ENCODE measurements at regions not wholly inside any gene's neighbourhood (a gene's known extent, or its start where the extent isn't known, plus 50 kb on each side); places are given as distances from the start of the nearest gene placed in this dataset.

GRCh38 chr2:120463996-120464395 lies 118.1 kb downstream of the INHBB start:
- Histone ChIP-seq H3K36me3 (no peaks in the 10 kb centered on the region), H3K4me3 (no peak overlapping the region), H3K9me3 (peaks cover 0 to 12% (median 0%) of the 10 kb centered on the region in 3 donors), H3K4me1 (peaks cover 0 to 11% (median 0%) of the 10 kb centered on the region in 3 donors), H3K27ac (no peak overlapping the region), H3K27me3 (peaks cover 14% of the 10 kb centered on the region)
- ATAC-seq: no peak
- WGBS, 2 donors (ENCODE audit: low coverage in 1 of 2): 0 to 33% methylated on average over 1 of the region's 1 CpG
- no peak for TF ChIP-seq CTCF (IDR thresholded peaks at IDR 0.05)
- no peak for TF ChIP-seq POLR2A (IDR thresholded peaks at IDR 0.05)
- no peak for TF ChIP-seq POLR2AphosphoS5 (IDR thresholded peaks at IDR 0.05)
- no peak for TF ChIP-seq EP300 (IDR thresholded peaks at IDR 0.05)

- peaks cover 0 to 7% (median 0%) of the 10 kb centered on the region in 3 donors for H3K9me3 ChIP-seq
- no CpG with 5 or more reads among the region's 12 CpGs for WGBS, 2 donors (ENCODE audit: low coverage in 1 of 2)
- H3K27me3 ChIP-seq: peaks cover 14% of the 10 kb centered on the region
- H3K36me3 ChIP-seq: no peaks in the 10 kb centered on the region
- no peak for ATAC-seq
- TF ChIP-seq CTCF (IDR thresholded peaks at IDR 0.05) (no peak), POLR2A (IDR thresholded peaks at IDR 0.05) (no peak), EP300 (IDR thresholded peaks at IDR 0.05) (no peak), POLR2AphosphoS5 (IDR thresholded peaks at IDR 0.05) (no peak)
- H3K27ac ChIP-seq: no peak overlapping the region
- H3K4me1 ChIP-seq: peaks cover 0 to 16% (median 0%) of the 10 kb centered on the region in 3 donors
- no peak overlapping the region for H3K4me3 ChIP-seq
These were observed 118.6 kb downstream of the INHBB start for GRCh38 chr2:120464448-120464931.

- ATAC-seq: no peak
- TF ChIP-seq POLR2AphosphoS5 (IDR thresholded peaks at IDR 0.05): no peak
- no peak for TF ChIP-seq CTCF (IDR thresholded peaks at IDR 0.05)
- TF ChIP-seq EP300 (IDR thresholded peaks at IDR 0.05): no peak
- no peak for TF ChIP-seq POLR2A (IDR thresholded peaks at IDR 0.05)
- H3K27ac ChIP-seq: no peak overlapping the region
- H3K36me3 ChIP-seq: no peaks in the 10 kb centered on the region
- H3K27me3 ChIP-seq: peaks cover 14% of the 10 kb centered on the region
- H3K4me1 ChIP-seq: peaks cover 0 to 23% (median 2%) of the 10 kb centered on the region in 3 donors
- peaks cover 0 to under 1% (median 0%) of the 10 kb centered on the region in 3 donors for H3K9me3 ChIP-seq
- 100% methylated on average over 1 of the region's 11 CpGs; no CpG with 5 or more reads in 1 of the 2 donors for WGBS, 2 donors (ENCODE audit: low coverage in 1 of 2)
- no peak overlapping the region for H3K4me3 ChIP-seq
These were observed 119.2 kb downstream of the INHBB start for GRCh38 chr2:120465012-120465700.

- Histone ChIP-seq H3K27ac (no peak overlapping the region), H3K9me3 (no peaks in the 10 kb centered on the region), H3K4me1 (peaks cover 0 to 28% (median 6%) of the 10 kb centered on the region in 3 donors), H3K4me3 (no peak overlapping the region), H3K27me3 (peaks cover 14% of the 10 kb centered on the region), H3K36me3 (no peaks in the 10 kb centered on the region)
- 56 to 77% methylated on average over 1 to 3 of the region's 6 CpGs for WGBS, 2 donors (ENCODE audit: low coverage in 1 of 2)
- no peak for TF ChIP-seq POLR2A (IDR thresholded peaks at IDR 0.05)
- no peak for TF ChIP-seq CTCF (IDR thresholded peaks at IDR 0.05)
- TF ChIP-seq EP300 (IDR thresholded peaks at IDR 0.05): no peak
- no peak for TF ChIP-seq POLR2AphosphoS5 (IDR thresholded peaks at IDR 0.05)
- no peak for ATAC-seq
These were observed 119.7 kb downstream of the INHBB start for GRCh38 chr2:120465701-120465988.

Data from gastroesophageal sphincter (tissue), 4 donors.